ENCODE measurements at regions not wholly inside any gene's neighbourhood (a gene's known extent, or its start where the extent isn't known, plus 50 kb on each side); places are given as distances from the start of the nearest gene placed in this dataset.

DNA sequence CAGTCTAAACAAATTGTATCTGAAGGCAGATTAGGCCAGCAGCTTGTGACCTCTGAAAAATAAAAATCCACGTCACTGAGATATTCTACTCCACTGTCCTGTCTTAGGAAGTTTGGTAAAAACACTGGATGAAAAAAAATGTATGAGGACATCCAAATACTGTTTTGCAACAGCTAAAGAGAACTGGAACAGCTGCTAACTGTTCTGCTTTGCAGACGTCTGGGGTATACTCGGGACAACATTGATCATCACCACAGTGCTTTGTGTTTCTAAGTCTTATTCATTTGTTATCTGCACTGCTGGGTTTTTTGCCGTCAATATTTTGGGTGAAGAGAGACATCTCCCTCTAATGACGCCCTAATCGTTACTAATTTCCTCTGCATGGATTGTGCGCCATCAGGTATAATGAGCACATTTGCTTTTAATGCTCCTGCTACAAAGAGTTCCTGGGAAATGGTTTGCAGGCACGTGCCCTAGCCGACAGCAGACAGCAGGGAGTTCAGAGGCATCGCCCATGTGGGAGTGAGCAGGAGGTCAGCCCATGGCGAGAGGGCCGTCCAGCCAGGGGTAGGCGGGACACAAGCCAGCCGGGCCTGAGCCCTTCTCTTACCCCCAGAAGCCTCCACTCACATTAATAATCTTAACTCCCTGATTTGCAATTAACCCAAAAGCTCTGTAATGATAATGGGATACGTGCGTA lies 87.0 kb downstream of the CBLN1 start:
- TF ChIP-seq, protein P1, sequence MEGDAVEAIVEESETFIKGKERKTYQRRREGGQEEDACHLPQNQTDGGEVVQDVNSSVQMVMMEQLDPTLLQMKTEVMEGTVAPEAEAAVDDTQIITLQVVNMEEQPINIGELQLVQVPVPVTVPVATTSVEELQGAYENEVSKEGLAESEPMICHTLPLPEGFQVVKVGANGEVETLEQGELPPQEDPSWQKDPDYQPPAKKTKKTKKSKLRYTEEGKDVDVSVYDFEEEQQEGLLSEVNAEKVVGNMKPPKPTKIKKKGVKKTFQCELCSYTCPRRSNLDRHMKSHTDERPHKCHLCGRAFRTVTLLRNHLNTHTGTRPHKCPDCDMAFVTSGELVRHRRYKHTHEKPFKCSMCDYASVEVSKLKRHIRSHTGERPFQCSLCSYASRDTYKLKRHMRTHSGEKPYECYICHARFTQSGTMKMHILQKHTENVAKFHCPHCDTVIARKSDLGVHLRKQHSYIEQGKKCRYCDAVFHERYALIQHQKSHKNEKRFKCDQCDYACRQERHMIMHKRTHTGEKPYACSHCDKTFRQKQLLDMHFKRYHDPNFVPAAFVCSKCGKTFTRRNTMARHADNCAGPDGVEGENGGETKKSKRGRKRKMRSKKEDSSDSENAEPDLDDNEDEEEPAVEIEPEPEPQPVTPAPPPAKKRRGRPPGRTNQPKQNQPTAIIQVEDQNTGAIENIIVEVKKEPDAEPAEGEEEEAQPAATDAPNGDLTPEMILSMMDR (conservative IDR thresholded peaks at IDR 0.05 in 1 of 2, IDR thresholded peaks at IDR 0.05 in 1 of 2; ENCODE audit: low read depth in 1 of 2, low read length in 2 of 2) = no peak
- TF ChIP-seq EZH2 (IDR thresholded peaks at IDR 0.05; ENCODE audit: low read length, missing control alignments) = no peak

All from fibroblast of lung (primary cell).